ENCODE measurements at regions not wholly inside any gene's neighbourhood (a gene's known extent, or its start where the extent isn't known, plus 50 kb on each side); places are given as distances from the start of the nearest gene placed in this dataset.
A peak's percentile ranks its signal among the peaks of the same experiment; 100 is the strongest.

- Mint-ChIP-seq H3K4me1 (peaks cover 13% of the 10 kb centered on the region), H3K27me3 (no peaks in the 10 kb centered on the region), H3K9me3 (no peaks in the 10 kb centered on the region), H3K27ac (no peak overlapping the region), H3K36me3 (ENCODE audit: low read depth) (peaks cover 15% of the 10 kb centered on the region), H3K4me3 (no peak overlapping the region)
- intact Hi-C loops (cut with micrococcal nuclease) = no loop called here
- DNase-seq = no peak
Observed at GRCh38 chr12:124395986-124396385, 101.1 kb downstream of the RFLNA start.

GRCh38 chr12:124395284-124395752, 100.4 kb downstream of the RFLNA start:
- no peak overlapping the region for H3K4me3 Mint-ChIP-seq
- no peaks in the 10 kb centered on the region for H3K9me3 Mint-ChIP-seq
- H3K27ac Mint-ChIP-seq = no peak overlapping the region
- DNase-seq = no peak
- H3K4me1 Mint-ChIP-seq = peaks cover 17% of the 10 kb centered on the region
- H3K27me3 Mint-ChIP-seq = no peaks in the 10 kb centered on the region
- peaks cover 16% of the 10 kb centered on the region for H3K36me3 Mint-ChIP-seq (ENCODE audit: low read depth)
- intact Hi-C loops (cut with micrococcal nuclease) = no loop called here

DNA sequence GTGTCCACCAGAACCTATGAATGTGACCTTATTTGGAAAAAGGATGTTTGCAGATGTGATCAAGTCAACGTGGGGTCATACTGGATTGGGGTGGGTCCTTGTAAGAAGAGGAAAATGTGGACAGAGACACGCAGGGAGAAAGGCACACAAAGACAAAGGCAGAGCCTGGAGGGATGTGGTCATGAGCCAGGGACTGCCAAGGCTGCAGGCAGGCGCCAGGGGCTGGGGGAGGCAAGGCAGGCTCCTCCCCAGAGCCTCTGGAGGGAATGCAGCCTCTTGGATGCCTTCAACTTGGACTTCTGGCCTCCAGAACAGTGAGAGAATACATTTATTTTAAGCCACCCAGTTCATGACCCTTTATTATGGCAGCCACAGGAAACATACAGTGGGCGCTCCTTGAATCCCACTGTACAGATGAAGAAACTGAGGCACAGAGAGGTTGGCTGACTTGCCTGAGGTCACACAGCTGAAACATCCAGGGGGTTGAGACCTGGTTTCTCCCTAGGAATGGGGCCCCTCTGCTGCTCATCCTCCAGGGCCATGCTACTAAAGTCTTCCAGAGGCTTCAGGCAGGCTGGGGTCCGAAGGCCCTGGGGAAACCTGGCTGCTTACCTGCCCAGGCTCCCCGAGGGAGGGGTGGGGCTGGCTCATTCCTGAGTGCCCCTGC, 99.7 kb downstream of the RFLNA start:
- Mint-ChIP-seq H3K4me3 (no peak overlapping the region), H3K4me1 (peaks cover 23% of the 10 kb centered on the region), H3K27me3 (no peaks in the 10 kb centered on the region), H3K9me3 (no peaks in the 10 kb centered on the region), H3K36me3 (ENCODE audit: low read depth) (peaks cover 14% of the 10 kb centered on the region), H3K27ac (no peak overlapping the region)
- no peak for DNase-seq
- intact Hi-C loops (cut with micrococcal nuclease) = loop anchor here (5.0 kb wide), 1 partner anchor 373 kb away; no protein-coding TSS in a partner anchor

- peaks cover 14% of the 10 kb centered on the region for H3K36me3 Mint-ChIP-seq (ENCODE audit: low read depth)
- no peak overlapping the region for H3K27ac Mint-ChIP-seq
- DNase-seq = no peak
- no peak overlapping the region for H3K4me3 Mint-ChIP-seq
- intact Hi-C loops (cut with micrococcal nuclease) = loop anchor here (5.0 kb wide), 1 partner anchor 373 kb away; no protein-coding TSS in a partner anchor
- H3K27me3 Mint-ChIP-seq = no peaks in the 10 kb centered on the region
- no peaks in the 10 kb centered on the region for H3K9me3 Mint-ChIP-seq
- peaks cover 23% of the 10 kb centered on the region for H3K4me1 Mint-ChIP-seq
Observed at GRCh38 chr12:124393831-124394230, 98.9 kb downstream of the RFLNA start.

GRCh38 chr12:124393414-124393790, 98.5 kb downstream of the RFLNA start:
- H3K27me3 Mint-ChIP-seq = no peaks in the 10 kb centered on the region
- DNase-seq = no peak
- peaks cover 14% of the 10 kb centered on the region for H3K36me3 Mint-ChIP-seq (ENCODE audit: low read depth)
- intact Hi-C loops (cut with micrococcal nuclease) = loop anchor here (5.0 kb wide), 1 partner anchor 374 kb away; no protein-coding TSS in a partner anchor
- H3K4me1 Mint-ChIP-seq = peaks cover 24% of the 10 kb centered on the region
- H3K27ac Mint-ChIP-seq = no peak overlapping the region
- no peaks in the 10 kb centered on the region for H3K9me3 Mint-ChIP-seq
- H3K4me3 Mint-ChIP-seq = no peak overlapping the region

DNA sequence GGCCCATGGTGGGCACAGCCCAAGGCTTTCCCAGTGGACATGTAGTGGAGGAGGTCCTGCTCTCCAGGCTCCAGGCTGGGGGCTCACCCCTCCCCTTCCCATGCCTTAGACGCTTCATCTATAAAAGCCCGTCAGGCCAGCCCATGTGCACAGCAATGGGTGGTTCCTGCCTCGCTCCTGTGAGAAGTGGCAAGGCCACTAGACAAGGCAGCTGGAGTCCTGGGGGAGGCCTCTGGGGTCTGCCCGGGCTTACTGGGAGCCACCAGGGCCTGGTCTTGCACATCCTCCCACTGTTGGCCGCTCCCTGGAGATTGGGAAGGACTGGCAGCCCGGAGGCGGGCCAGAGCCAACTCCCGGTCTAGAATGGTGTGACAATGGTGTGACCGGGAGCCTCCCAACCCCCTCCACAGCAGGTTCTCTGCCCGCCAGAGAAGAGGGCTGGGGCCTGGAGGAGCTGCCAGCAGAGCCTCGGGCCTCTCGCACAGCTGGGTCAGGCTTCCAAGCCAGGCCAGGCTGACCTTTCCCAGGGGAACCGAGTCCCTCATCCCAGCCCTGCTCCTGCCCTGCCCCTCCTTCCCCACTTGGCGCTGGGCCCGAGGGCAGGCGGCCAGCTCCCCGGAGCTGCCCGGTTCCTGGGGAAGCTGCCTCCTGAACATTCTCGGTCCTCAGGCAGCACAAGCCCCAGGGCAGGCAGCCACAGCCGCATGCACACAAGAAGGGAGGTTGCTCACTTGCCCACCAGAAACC, 97.9 kb downstream of the RFLNA start:
- Mint-ChIP-seq H3K36me3 (ENCODE audit: low read depth) (peaks cover 14% of the 10 kb centered on the region), H3K27me3 (no peaks in the 10 kb centered on the region), H3K4me1 (peaks cover 24% of the 10 kb centered on the region), H3K27ac (no peak overlapping the region), H3K9me3 (no peaks in the 10 kb centered on the region), H3K4me3 (no peak overlapping the region)
- no peak for DNase-seq
- intact Hi-C loops (cut with micrococcal nuclease) = loop anchor here (5.0 kb wide), 1 partner anchor 374 kb away; no protein-coding TSS in a partner anchor

DNA sequence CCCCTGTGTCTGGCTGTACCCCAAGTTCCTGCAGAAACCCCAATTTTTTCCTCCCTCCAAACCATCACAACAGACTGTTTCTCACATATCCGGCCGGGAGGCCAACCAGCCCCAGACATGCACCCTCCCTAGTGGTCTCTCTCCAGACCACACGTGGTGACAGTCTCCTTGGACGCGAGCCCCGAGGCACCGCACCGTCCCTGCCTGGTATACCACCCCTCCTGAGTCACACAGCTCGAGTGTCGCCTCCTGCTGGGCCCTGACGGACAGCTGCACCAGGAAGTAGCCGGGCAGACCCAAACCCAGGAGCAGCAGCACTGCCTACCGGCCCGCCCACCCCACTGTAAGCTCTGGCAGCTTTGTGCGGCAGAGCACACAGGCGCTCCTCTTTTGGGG, 97.4 kb downstream of the RFLNA start:
- Mint-ChIP-seq H3K4me1 (peaks cover 24% of the 10 kb centered on the region), H3K27me3 (no peaks in the 10 kb centered on the region), H3K27ac (no peak overlapping the region), H3K4me3 (no peak overlapping the region), H3K9me3 (no peaks in the 10 kb centered on the region), H3K36me3 (ENCODE audit: low read depth) (peaks cover 14% of the 10 kb centered on the region)
- DNase-seq = no peak
- intact Hi-C loops (cut with micrococcal nuclease) = loop anchor here (5.0 kb wide), 1 partner anchor 375 kb away; no protein-coding TSS in a partner anchor

DNA sequence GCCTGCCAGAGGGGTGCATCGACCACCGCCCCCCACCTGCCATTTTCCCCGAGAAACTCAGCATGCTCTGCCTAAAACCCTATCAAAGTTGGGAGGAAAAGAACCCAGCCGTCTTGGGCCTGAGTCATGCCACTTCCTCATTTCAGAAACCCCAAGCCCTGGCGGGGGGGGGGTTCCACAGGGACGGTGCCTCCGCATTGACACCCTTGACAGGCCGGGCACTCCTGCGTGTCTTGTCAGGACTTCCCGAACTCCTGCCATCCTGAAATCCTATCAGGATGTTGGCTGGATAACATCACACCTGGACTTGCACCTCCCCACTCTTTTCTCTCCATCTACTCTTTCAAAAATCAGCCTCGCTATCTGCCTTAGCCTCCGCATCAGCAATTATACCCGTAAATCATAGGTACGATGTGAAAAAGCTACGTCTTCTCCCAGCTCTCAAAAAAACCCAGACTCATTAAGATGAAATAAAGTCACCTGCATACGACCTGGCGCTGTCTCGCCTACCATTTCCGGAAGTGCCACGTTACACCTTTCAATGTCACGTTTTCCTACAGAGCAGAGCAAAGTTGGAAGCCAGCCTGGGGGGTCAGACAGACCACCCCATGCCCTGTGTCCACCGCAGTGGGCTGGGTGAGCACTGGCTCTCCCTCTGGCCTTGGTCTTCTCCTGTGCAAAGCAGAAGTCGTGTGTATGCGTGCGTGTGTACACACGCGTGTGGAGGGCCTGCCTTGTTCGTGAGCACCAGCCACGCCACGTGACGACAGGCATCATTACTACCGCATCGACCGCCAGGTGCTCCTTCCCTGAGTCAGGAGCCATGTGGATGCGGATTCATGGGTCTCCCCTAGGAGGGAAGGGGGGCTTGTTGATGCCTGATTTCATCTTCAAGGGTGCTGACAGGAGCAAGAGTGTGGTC, 96.7 kb downstream of the RFLNA start:
- Mint-ChIP-seq H3K36me3 (ENCODE audit: low read depth) (peaks cover 14% of the 10 kb centered on the region), H3K4me1 (peaks cover 24% of the 10 kb centered on the region), H3K4me3 (peak overlapping the region; percentile 68), H3K27me3 (no peaks in the 10 kb centered on the region), H3K9me3 (no peaks in the 10 kb centered on the region), H3K27ac (peak overlapping the region; percentile 64)
- peak; percentile 77 for DNase-seq
- intact Hi-C loops (cut with micrococcal nuclease) = loop anchor here (5.0 kb wide), 1 partner anchor 376 kb away; no protein-coding TSS in a partner anchor

DNA sequence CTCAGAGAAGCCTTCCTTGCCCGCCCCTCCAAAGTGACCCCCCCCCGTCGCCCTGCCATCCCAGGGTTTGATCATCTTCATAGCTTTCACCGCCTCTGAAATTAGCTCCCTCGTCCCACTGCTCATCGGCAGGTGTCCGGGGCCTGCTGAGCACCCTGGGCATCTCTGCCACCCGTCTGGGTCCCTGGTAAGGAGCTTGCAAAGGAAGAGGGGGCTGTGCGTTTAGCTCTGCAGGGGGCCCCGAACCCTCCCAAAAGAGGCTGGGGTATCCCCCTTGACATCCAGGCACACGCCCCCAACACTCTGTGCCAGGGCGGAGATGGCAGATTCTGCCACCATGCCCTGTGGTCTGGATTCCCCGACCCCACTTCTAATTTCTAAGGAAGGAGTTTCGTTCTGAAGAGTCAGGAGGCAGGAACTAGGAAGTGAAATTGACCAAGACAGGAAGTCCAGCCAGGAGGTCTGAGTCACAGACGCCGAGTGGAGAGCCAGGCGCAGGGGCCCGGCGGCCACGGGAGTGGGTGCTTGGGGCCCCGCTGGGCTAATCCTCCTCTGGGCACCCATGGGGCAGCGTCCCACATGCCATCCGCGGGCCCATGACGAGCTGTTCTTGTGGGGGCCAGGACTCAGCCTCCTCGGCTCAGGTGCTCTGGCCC, 95.7 kb downstream of the RFLNA start:
- Mint-ChIP-seq H3K36me3 (ENCODE audit: low read depth) (peaks cover 11% of the 10 kb centered on the region), H3K27ac (no peak overlapping the region), H3K4me1 (peaks cover 24% of the 10 kb centered on the region), H3K4me3 (peak overlapping the region; percentile 35), H3K27me3 (no peaks in the 10 kb centered on the region), H3K9me3 (no peaks in the 10 kb centered on the region)
- DNase-seq = no peak
- intact Hi-C loops (cut with micrococcal nuclease) = loop anchor here (5.0 kb wide), 1 partner anchor 377 kb away; no protein-coding TSS in a partner anchor

GRCh38 chr12:124389725-124390441, 95.0 kb downstream of the RFLNA start:
- Mint-ChIP-seq H3K4me3 (peak overlapping the region; percentile 35), H3K36me3 (ENCODE audit: low read depth) (peaks cover 12% of the 10 kb centered on the region), H3K27ac (no peak overlapping the region), H3K9me3 (no peaks in the 10 kb centered on the region), H3K27me3 (no peaks in the 10 kb centered on the region), H3K4me1 (peaks cover 24% of the 10 kb centered on the region)
- intact Hi-C loops (cut with micrococcal nuclease) = loop anchor here (2.0 to 5.0 kb wide), 2 partner anchors 177 to 377 kb away; partner anchors contain the start of gene NCOR2
- no peak for DNase-seq

GRCh38 chr12:124389138-124389724, 94.3 kb downstream of the RFLNA start:
- no peaks in the 10 kb centered on the region for H3K27me3 Mint-ChIP-seq
- peak; percentile 82 for DNase-seq
- H3K27ac Mint-ChIP-seq = peak overlapping the region; percentile 37

GRCh38 chr12:124388679-124389137, 93.8 kb downstream of the RFLNA start:
- intact Hi-C loops (cut with micrococcal nuclease) = loop anchor here (2.0 kb wide), 1 partner anchor 178 kb away; the partner anchor contains the start of gene NCOR2
- DNase-seq = peak; percentile 77
- H3K4me3 Mint-ChIP-seq = peak overlapping the region; percentile 58
- H3K36me3 Mint-ChIP-seq (ENCODE audit: low read depth) = peaks cover 11% of the 10 kb centered on the region
- peaks cover 24% of the 10 kb centered on the region for H3K4me1 Mint-ChIP-seq
- no peaks in the 10 kb centered on the region for H3K27me3 Mint-ChIP-seq
- H3K9me3 Mint-ChIP-seq = no peaks in the 10 kb centered on the region
- no peak overlapping the region for H3K27ac Mint-ChIP-seq

More at GRCh38 chr12:124389138-124389724, 94.3 kb downstream of the RFLNA start:
- Mint-ChIP-seq H3K4me3 (peak overlapping the region; percentile 53), H3K36me3 (ENCODE audit: low read depth) (peaks cover 11% of the 10 kb centered on the region), H3K9me3 (no peaks in the 10 kb centered on the region), H3K4me1 (peaks cover 24% of the 10 kb centered on the region)
- intact Hi-C loops (cut with micrococcal nuclease) = loop anchor here (2.0 kb wide), 1 partner anchor 178 kb away; the partner anchor contains the start of gene NCOR2

Measured in activated CD4-positive, alpha-beta T cell treated with anti-CD3 and anti-CD28 coated beads, Interleukin-2, amount 10 ng/mL, durations not matched to agents 24 days and 14 days (primary cell).